GM19324 (cell line): ENCODE measurements at regions not wholly inside any gene's neighbourhood (a gene's known extent, or its start where the extent isn't known, plus 50 kb on each side); places are given as distances from the start of the nearest gene placed in this dataset.
"Not testable (repeated sequence)": the region's sequence is repeated elsewhere in the genome, so short reads cannot be mapped to it uniquely, and the experiment has no call there.

Experiments used
- ATAC-seq: cut with Tn5 transposase; IDR thresholded peaks from one replicate; pipeline ENCODE4 v1.9.1; 2021; ENCODE audit warnings: mild to moderate bottlenecking, moderate library complexity; ENCODE audit not compliant: unreplicated experiment, low FRiP score

DNA sequence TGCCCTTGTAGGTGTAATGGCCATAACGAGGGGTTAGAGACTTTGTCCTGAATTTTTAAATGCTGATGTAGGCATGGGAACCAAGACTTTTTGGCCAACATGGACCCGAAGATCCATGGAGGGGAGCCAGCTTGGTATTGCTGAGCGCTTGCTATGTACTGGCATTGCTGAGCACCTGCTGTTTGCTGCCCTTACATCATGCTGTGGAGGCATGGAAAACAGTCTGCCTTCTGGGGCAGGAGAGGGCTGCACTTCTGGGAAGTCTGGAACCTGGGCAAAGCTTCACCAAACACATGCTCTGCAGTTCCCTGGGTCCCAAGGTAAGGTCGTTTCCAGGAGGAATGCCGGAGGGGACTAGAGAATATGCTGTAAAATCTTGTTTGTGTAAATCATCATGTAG, 86.3 kb upstream of the CNIH3 start:
- ATAC-seq = no peak

DNA sequence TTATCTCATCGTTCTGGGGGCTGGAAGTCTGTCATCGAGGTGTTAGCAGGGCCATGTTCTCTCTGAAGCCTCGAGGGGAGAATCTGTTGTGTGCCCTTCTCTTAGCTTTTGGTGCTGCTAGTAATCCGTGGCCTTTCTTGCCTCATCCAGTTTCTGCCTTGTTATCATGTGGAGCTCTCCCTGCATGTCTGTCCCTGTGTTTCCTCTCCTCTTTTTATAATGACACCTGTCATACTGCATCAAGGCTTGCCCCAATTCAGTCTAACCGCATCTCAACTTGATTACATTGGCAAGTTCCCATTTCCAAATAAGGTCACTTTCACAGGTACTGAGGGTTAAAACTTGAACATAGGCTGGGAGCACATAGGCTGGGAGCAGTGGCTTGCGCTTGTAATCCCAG, 82.6 kb upstream of the CNIH3 start:
- ATAC-seq = no peak

DNA sequence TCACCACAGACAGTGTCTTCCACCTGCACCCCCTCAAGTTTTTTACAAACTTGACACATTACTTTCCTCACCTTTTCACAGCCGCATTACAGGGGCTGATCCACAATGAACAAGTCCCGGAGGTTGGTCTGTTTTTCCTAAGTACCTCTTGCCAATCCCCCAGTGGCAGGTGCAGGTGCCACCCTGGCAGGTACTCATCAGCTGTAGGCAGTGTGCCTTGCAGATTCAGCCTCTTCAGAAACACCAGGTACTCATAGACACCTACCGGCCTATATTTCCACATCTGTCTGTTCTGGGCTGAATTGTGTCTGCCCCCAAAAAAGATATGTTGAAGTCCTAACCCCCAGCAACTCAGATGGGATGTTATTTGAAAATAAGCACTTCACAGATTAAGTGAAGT, 81.4 kb upstream of the CNIH3 start:
- no peak for ATAC-seq

DNA sequence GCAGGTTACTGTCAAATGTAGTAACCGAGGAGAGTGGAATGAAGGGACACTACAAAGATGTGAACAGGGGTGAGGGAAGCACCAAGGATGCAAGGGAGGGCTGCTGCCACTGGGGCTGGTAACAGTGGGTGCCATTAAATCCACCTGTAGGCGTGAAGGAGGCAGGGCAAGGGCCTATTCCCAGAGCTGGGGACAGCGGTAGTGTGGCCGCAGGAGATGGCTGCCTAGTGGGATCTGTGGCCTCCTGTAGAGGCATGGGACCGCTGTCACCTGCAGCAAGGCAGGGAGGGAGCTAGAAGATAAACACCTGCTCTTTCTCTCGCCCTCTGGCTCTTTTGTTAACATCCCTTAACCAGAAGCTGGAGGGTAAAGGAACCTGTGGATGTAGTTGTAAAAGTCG, 80.5 kb upstream of the CNIH3 start:
- no peak for ATAC-seq

DNA sequence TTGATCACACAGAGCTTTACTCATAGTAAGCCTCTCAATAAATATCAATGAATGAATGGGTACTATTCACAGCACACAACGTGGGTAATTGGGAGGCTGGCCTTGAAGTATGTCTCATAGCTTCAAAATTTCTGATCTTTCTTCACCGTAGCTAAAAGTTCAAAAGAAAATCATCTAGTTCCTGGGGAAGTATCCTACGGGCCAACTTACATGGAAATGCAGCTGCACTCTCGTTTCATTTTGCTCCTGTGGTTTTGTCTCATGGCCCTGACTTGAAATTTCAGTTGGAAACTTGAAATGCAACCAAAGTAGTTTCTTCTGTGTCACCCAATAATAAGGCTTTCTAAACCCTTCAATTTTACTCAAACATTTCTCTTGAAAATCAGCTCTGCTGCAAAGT, 76.1 kb upstream of the CNIH3 start:
- no peak for ATAC-seq

DNA sequence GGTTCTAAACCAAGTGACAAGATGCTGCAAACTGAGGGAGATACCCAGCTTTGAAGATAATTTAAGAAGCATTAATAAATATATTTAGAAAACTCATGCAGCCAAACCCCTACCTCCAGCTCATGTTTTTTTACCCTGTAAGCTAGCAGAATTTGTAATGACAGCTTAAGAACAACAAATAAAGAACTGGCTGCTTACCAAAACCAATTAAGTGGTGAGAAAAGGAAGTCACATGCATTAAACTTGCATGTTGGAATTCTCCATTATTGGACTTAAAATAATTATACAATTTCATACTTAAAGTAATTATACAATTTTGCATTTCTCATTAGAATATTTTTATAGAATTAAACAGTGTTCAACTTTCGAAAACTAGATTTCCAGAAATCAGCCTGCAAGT, 75.6 kb upstream of the CNIH3 start:
- ATAC-seq = no peak

DNA sequence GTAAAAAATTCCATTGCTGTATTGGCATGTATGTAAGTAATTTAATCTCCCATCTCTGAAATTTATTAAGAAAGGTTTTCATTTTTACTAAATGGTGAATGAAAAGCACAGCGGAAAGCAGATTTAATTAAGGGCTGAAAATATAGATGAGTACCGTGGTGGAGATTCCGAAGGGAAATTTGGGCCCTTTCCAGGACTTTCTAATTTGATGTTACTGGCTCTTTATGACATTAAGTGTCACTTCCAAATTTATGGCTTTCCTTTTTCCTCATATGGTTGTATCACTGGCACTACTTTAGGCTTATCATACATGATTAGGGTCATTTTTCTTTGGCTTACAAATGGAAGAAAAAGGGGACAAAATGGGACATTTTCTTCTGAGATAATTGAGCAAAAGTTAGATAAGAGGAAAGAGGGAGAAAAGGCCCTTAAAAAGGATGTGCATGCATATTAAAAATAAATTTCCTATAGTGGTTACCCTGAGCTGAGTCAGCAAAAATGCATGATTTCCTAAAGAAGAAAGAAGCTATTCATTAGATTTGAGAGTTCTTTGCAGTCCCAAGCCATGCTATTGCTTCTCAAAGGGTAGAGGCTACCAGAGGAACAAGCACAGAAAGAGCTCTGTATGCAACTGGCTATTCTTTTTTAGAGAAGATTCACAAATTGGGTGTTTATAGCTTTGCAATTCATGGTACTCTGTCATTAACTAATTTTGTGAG, 74.9 kb upstream of the CNIH3 start:
- ATAC-seq = no peak

DNA sequence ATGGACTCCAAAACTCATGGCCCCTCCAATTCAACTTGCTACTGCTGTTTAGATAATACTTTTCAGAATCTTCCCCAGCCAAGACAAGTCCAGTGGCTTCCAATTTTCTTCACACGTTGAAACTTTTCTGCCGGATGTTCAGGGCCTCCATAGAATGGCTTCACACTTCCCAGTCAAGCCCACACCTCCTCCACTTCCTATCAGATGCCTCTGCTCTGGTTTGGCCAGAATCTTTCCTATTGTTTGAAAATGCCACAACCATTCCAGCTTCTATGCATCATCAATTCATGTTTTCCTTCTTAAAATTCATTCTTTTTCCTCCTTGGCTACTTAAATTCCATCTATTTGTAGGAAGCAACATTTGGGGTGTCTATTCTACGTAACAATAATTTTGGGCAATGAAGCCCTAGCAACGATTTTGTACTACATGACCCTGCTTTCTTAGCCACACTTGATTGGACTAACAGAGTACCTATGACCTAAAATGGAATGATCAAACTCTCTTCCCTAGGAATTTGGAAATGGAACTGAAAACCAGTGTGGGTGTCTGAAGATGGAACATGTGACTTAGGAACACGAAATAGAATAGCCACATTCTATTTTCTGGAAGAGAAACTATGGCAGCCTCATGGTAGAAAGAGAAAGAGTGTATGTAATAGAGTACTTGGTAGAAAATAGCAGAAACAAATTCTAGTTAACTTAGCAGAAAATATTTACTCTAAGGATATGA, 74.1 kb upstream of the CNIH3 start:
- ATAC-seq = no peak

DNA sequence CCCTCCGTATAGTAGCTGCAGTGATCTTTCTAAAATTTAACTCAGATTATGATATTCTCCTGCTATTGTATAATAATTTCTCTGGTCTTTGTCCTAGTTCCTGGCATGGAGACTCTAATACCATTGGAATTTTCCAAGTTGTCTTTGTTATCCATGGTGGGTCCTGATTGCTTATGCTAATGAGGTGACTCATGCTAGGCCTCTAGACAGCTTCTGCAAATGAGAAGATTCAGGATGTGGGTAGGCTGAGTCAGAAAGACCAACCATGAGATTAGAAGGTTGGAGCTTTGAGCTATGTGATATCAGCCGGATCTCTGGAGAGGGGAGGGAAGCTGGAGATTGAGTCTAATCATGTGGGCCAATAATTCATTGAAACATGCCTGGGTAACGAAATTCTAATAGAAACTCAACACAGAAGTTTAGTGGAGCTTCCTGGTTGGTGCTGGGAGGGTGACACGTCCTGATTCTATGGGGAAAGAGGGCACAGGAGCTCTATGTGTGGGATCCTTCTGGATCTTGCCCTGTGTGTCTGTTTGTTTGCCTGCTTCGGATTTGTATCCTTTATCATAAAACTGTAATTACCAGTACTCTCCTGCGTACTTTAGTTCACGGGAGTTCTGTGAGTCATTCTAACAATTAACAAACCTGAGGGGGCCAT, 73.2 kb upstream of the CNIH3 start:
- no peak for ATAC-seq

DNA sequence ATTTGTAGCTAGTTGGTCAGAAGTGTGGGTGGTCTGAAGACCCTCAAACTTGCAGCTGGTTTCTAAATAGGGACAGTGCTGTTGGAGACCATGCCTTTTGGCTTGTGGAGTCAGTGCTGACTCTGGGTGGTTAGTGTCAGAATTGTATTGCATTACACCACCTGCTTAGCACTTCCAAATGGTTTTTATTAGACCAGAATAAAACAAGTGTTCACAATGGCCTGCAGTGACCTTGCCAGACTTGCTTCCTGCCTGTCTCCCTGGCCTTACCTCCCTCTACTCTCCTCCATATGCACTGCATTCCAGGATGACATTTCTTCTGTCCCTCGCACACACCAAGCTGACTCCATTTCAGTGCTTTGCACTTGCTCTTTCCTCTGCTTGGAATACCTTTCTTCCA, 72.7 kb upstream of the CNIH3 start:
- ATAC-seq = no peak

DNA sequence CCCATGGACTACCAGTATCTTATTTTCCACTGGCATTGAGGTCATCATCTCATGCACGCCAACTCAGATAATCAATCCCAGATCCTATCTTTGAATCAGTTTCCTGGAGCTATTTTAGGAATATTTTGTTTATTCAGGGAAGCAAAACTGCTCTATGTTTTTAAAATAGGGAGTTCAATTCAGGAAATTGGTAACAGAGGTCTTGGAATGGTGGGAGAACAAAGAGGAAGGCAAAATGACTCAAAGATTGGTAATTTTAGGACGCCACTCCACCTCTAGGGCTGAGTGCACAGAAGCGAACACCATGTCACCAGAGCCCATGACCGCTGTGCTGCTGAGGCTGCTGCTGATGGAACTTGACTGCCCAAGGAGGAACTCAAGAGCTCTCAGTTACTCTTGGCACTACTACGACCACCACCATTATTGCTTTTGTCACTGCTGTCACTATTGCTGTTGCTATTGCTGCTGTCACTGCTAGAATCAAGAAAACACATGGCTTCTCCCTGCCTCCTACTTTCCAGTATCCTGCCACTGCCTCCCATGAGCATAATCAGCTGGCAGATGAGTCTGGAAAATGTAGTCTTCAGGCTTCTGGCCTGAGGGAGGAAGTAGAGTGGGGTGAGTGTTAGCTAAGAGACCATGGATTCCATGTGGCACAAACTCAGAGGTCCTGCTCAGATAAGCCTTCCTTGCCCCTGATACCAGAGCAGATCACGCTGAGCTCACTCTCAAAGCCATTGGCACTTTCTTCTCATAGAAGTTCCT, 71.6 kb upstream of the CNIH3 start:
- no peak for ATAC-seq

DNA sequence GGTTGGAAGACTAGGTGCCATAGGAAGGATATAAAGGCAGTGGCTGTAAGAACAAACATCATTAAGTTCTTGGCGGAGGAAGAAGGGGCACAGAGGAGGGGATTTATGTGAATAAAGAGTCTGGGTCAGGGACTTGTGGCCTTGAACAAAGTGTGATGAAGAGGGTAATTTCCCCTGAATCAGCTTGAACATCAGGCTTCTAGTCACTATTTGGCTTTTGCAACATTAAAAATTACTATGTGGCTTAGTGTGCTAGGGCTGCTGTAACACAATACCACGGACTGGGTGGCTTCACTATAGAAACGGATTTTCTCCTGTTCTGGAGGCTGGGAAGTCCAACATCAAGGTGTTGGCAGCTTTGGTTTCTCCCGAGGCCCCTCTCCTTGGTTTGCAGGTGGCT, 70.5 kb upstream of the CNIH3 start:
- ATAC-seq = no peak

DNA sequence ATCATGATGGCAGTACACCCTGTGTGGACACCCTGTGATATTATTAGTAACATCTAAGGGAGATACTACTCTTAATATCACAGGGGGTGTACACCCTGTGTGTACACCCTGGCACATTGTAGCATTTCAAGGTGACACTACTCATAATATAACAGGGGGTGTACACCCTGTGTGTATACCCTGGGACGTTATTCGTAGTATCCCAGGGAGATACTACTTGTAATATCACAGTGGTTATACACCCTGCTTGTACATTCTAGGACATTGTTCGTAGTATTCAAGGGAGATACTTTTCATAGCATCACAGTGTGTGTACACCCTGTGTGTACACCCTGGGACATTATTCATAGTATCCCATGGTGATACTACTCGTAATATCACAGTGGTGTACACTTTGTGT, 67.4 kb upstream of the CNIH3 start:
- ATAC-seq = no peak

DNA sequence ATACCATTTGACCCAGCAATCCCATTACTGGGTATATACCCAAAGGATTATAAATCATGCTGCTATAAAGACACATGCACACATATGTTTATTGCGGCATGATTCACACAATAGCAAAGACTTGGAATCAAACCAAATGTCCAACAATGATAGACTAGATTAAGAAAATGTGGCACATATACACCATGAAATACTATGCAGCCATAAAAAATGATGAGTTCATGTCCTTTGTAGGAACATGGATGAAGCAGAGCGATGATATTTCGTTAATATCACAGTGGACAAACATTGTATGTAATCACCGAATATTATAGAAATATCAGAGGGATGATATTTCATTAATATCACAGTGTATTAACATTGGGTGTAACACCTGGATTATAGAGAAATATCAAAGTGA, 64.9 kb upstream of the CNIH3 start:
- not testable (repeated sequence) for ATAC-seq

DNA sequence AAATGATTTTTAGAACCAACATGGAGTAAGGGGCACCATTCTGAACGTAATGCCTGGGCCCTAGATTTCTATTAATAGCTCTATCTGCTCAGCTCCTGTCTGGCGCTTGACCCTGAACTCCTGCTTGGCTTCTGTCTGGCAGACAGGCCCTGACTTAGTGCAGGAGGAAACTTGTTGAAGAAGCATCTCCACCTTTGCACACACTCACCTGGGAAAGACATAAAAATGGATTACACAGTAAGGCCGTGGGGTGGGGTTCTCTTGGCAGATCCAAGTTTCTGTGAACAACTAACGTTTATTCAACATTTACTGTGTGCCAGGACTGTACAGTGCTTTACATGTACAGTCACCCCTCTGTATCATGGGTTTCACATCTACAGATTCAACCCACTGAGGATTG, 62.1 kb upstream of the CNIH3 start:
- ATAC-seq = no peak

DNA sequence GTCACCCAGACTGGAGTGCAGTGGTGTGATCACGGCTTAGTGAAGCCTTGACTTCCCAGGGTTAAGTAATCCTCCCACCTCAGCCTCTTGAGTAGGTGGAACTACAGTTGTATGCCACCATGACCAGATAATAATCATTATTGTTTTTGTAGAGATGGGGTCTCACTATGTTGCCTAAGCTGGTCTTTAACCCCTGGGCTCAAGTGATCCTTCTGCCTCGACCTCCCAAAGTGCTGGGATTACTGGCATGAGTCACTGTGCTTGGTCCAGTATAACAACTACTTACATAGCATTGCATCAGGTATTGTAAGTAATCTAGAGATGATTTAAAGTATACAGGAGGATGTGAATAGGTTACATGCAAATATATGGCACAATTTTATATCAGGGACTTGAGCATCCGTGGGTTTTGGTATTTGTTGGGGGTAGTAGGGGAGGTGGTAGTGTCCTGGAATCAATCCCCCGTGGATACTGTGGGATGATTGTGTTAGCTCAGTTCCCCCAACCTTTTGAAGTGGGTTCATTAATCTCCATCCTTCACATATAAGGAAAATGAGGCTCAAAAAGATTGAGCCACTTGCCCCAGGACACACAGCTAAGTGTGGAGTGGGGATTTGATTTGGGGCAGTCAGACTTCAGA, 61.4 kb upstream of the CNIH3 start:
- no peak for ATAC-seq

DNA sequence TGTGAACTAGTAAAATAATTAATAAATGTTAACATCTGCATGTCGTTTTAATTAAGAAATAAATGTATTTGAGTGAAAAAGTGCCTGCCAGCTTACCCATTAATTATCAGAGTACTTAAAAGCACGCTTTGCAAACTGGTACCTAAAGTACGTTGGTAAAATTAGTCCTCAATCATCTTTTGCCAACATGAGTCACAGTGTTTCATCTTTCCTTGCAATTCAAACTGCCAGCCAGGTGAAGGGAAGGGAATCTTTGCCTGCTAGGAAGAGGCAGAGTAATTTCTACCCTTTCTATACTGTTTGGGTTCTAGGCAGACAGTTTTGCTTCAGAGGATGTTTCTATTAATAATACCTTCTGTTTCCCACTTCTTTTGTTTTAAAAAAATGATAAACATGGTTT, 57.2 kb upstream of the CNIH3 start:
- no peak for ATAC-seq

DNA sequence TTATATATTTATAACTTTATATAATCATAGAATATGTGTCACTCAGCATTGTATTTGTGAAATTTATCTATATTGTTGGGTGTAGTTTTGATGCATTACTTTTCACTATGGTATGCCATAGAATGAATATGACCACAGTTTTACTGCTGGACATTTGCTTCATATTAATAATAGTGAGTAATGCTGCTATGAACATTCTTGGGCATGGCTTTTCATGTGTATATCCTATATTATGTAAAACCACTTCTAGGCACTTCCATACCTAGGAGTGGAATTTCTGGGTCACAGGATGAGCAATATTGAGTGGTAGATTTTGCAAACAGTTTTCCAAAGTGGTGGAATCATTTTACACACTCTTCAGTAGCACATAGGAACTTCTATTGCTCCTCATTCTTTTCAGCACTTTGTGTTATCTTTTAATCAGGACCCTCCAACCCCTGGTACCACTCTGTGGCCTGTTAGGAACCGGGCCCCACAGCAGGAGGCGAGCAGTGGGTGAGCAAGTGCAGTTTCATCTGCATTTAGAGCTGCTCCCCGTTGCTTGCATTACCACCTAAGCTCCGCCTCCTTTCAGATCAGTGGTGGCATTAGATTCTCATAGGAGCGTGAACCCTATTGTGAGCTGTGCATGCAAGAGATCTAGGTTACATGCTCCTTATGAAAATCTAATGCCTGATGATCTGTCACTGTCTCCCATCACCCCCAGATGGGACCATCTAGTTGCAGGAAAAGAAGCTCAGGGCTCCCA, 56.0 kb upstream of the CNIH3 start:
- no peak for ATAC-seq

DNA sequence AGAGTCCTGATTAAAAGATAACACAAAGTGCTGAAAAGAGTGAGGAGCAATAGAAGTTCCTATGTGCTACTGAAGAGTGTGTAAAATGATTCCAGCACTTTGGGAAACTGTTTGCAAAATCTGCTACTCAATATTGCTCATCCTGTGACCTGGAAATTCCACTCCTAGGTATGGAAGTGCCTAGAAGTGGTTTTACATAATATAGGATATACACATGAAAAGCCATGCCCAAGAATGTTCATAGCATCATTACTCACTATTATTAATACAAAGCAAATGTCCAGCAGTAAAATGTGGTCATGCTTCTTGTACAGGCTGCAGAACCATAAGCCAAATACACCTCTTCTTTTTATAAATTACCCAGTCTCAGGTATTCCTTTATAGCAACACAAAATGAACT, 53.2 kb upstream of the CNIH3 start:
- not testable (repeated sequence) for ATAC-seq

DNA sequence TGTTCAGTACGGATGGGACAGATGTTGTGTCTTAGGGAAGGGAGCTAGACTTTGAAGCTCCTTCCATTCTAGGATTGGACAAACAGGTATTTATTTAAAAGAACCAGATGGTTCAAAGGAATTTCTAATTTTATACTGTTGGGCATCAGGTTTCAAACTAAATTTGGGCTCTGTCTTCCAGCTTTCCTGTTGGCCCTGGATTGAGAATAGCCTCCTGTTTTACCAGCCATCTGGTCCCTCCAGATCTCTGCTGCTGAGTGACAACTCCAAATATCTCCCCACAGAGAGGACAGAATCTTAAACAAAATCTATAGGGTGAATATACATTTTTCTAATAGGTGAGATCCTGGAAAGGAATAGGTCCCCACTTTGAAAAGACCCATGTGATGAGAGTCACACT, 52.5 kb upstream of the CNIH3 start:
- no peak for ATAC-seq
